GM12872 (cell line): ENCODE measurements at regions not wholly inside any gene's neighbourhood (a gene's known extent, or its start where the extent isn't known, plus 50 kb on each side); places are given as distances from the start of the nearest gene placed in this dataset.

ENCODE experiments used
- CTCF ChIP-seq: IDR thresholded peaks from 3 replicates; pipeline ENCODE4 v1.5.1; 2011; ENCODE audit warnings: low read depth, mild to moderate bottlenecking, low read length, moderate library complexity; ENCODE audit not compliant: insufficient read depth

GRCh38 chr2:16153754-16154035 is 213.3 kb downstream of the MYCN start:
- no peak for TF ChIP-seq CTCF

- TF ChIP-seq CTCF = no peak
Measured at GRCh38 chr2:16152928-16153753, 212.8 kb downstream of the MYCN start.

- TF ChIP-seq CTCF = no peak
Measured at GRCh38 chr2:16152071-16152927, 211.9 kb downstream of the MYCN start.

GRCh38 chr2:16151651-16152050 is 211.3 kb downstream of the MYCN start:
- TF ChIP-seq CTCF = no peak

GRCh38 chr2:16151281-16151570 is 210.9 kb downstream of the MYCN start:
- no peak for TF ChIP-seq CTCF

GRCh38 chr2:16150456-16151280 is 210.3 kb downstream of the MYCN start:
- no peak for TF ChIP-seq CTCF

GRCh38 chr2:16149349-16150243 is 209.2 kb downstream of the MYCN start:
- no peak for TF ChIP-seq CTCF
